Endodermal cell (in vitro differentiated cells): ENCODE measurements at regions not wholly inside any gene's neighbourhood (a gene's known extent, or its start where the extent isn't known, plus 50 kb on each side); places are given as distances from the start of the nearest gene placed in this dataset.

Experiments
- DNase-seq: peaks from one replicate; pipeline ENCODE4 v3.0.0-alpha.2; 2017
- H3K27ac ChIP-seq: 2 replicates; pipeline ENCODE4 v1.5.1; 2013; ENCODE audit warnings: mild to moderate bottlenecking, low read depth, low read length, moderate library complexity
- H3K27me3 ChIP-seq: 2 replicates; pipeline ENCODE4 v1.6.1; 2013; ENCODE audit warnings: mild to moderate bottlenecking, low read length, moderate library complexity; ENCODE audit not compliant: insufficient read depth, control insufficient read depth, poor library complexity, severe bottlenecking
- H3K36me3 ChIP-seq: 2 replicates; pipeline ENCODE4 v1.7.0; 2013; ENCODE audit warnings: mild to moderate bottlenecking, low read length, moderate library complexity; ENCODE audit not compliant: control insufficient read depth, insufficient read depth
- H3K4me1 ChIP-seq: one replicate; pipeline ENCODE4 v1.7.0; 2013; ENCODE audit warnings: low read length; ENCODE audit not compliant: control insufficient read depth, insufficient read depth
- H3K4me3 ChIP-seq: 2 replicates; pipeline ENCODE4 v1.5.1; 2013; ENCODE audit warnings: mild to moderate bottlenecking, low read length, moderate library complexity
- H3K9ac ChIP-seq: 2 replicates; pipeline ENCODE4 v1.6.1; 2013; ENCODE audit warnings: mild to moderate bottlenecking, low read length, moderate library complexity; ENCODE audit not compliant: poor library complexity, severe bottlenecking; ENCODE audit errors: extremely low read depth
- H3K9me3 ChIP-seq: 2 replicates; pipeline ENCODE4 v1.6.1; 2013; ENCODE audit warnings: mild to moderate bottlenecking, low read length, moderate library complexity; ENCODE audit not compliant: control insufficient read depth
- H3K27ac Mint-ChIP-seq: 2 replicates; pipeline ENCODE4 v1.8.0; 2020; ENCODE audit warnings: mixed read lengths
- H3K27me3 Mint-ChIP-seq: 2 replicates; pipeline ENCODE4 v1.8.0; 2021; ENCODE audit warnings: mild to moderate bottlenecking, mixed read lengths; ENCODE audit not compliant: insufficient read depth
- H3K36me3 Mint-ChIP-seq: 2 replicates; pipeline ENCODE4 v1.8.0; 2020; ENCODE audit warnings: low read depth, mixed read lengths
- H3K4me1 Mint-ChIP-seq: 2 replicates; pipeline ENCODE4 v1.8.0; 2020; ENCODE audit warnings: mixed read lengths
- H3K4me3 Mint-ChIP-seq: 2 replicates; pipeline ENCODE4 v1.8.0; 2020; ENCODE audit warnings: mild to moderate bottlenecking, moderate library complexity, mixed read lengths
- H3K9me3 Mint-ChIP-seq: 2 replicates; pipeline ENCODE4 v1.8.0; 2020; ENCODE audit warnings: mild to moderate bottlenecking, mixed read lengths
- CTCF ChIP-seq: fragments of 200-600 bp; sonication (generic); conservative IDR thresholded peaks from 2 replicates; pipeline ENCODE4 v1.5.0; 2021; ENCODE audit warnings: antibody characterized with exemption, mild to moderate bottlenecking
- WGBS, 2 experiments: methylation state at CpG; one replicate each; pipeline versions ENCODE4 v1.1.5 to v1.1.7; 2013; ENCODE audit warnings: missing lambda C conversion rate in 2 of 2, mixed read lengths in 1 of 2; ENCODE audit not compliant: insufficient coverage in 1 of 2, insufficient read length in 1 of 2; 5-methylcytosine and 5-hydroxymethylcytosine counted together

DNA sequence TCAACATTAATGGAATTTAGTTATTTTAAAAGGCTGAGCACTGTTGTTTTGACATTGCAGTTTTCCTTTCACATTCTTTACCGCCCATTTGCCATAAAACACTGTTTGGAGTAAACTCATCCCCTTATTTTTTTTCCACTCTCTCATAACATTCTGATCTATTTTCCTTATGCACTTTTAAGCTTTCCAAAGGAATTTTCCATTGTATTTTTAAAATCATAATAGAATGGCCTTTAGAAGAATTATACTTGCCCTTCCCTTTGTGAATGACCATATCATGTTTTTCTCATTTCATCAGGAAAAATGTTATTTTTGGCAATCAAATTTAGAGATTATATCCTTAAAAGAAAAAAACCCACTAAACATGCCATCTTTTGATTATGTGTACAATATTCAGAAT, 1074.2 kb downstream of the STIM2 start:
- Histone ChIP-seq H3K36me3 (no peaks in the 10 kb centered on the region), H3K4me3 (no peak overlapping the region), H3K9me3 (no peaks in the 10 kb centered on the region), H3K9ac (no peak overlapping the region), H3K27ac (no peak overlapping the region), H3K4me1 (no peaks in the 10 kb centered on the region), H3K27me3 (no peaks in the 10 kb centered on the region)
- no peaks in the 10 kb centered on the region for H3K36me3 Mint-ChIP-seq
- WGBS, 2 experiments = 91 to 94% methylated on average over 1 of the region's 1 CpG
- no peak for TF ChIP-seq CTCF
- no peaks in the 10 kb centered on the region for H3K9me3 Mint-ChIP-seq
- H3K27me3 Mint-ChIP-seq = no peaks in the 10 kb centered on the region
- H3K27ac Mint-ChIP-seq = no peak overlapping the region
- H3K4me3 Mint-ChIP-seq = no peak overlapping the region
- DNase-seq = no peak
- H3K4me1 Mint-ChIP-seq = no peaks in the 10 kb centered on the region

DNA sequence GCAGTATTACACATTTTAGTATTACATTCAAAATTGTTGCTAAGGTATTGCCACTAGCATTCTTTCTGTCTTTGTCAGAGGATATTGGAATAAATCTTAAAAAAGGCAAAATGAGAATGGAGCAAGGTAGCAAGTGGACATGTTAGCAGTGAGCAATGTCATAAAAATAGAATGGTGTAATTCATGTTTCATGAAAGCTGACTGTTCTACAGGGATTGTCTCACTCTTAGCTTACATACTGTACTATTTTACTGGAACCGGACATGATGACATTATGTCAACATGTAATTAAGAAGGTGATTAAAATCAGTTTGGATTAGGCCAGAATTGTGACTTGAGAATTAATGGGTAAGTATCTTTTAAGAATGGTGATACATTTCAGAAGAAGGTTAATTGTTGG, 1086.2 kb downstream of the STIM2 start:
- Mint-ChIP-seq H3K27ac (no peak overlapping the region), H3K36me3 (no peaks in the 10 kb centered on the region), H3K9me3 (no peaks in the 10 kb centered on the region), H3K4me1 (peaks cover 37% of the 10 kb centered on the region), H3K4me3 (no peak overlapping the region), H3K27me3 (peaks cover 12% of the 10 kb centered on the region)
- DNase-seq = no peak
- H3K36me3 ChIP-seq = no peaks in the 10 kb centered on the region
- H3K27me3 ChIP-seq = peaks cover 13% of the 10 kb centered on the region
- no peak for TF ChIP-seq CTCF
- 95% methylated on average over 1 of the region's 1 CpG; no CpG with 5 or more reads in 1 of the 2 experiments for WGBS, 2 experiments
- H3K27ac ChIP-seq = no peak overlapping the region
- no peaks in the 10 kb centered on the region for H3K9me3 ChIP-seq
- H3K4me3 ChIP-seq = no peak overlapping the region
- H3K4me1 ChIP-seq = peaks cover 15% of the 10 kb centered on the region
- no peak overlapping the region for H3K9ac ChIP-seq

DNA sequence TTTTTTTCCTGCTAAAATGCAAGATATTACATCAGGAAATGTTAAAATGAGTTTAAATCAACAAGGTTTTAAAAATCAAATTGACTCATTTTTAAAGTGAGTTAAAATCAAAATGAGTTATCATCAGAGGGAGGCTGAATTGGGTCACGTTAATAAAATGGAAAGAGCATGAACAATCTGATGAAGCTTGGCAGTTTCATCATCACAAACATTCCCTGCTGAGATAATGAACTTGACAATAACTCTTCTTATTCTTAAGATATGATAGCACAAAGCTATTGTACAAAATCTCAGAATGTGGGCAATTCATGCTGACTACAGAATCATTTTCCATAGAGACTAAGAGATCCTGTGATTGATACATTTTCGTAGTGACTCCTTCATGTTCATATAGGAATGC, 1086.7 kb downstream of the STIM2 start:
- no peak overlapping the region for H3K27ac Mint-ChIP-seq
- Histone ChIP-seq H3K4me1 (peaks cover 15% of the 10 kb centered on the region), H3K9me3 (no peaks in the 10 kb centered on the region), H3K9ac (no peak overlapping the region), H3K27me3 (peaks cover 13% of the 10 kb centered on the region), H3K4me3 (no peak overlapping the region), H3K36me3 (no peaks in the 10 kb centered on the region), H3K27ac (no peak overlapping the region)
- H3K36me3 Mint-ChIP-seq = no peaks in the 10 kb centered on the region
- H3K4me3 Mint-ChIP-seq = no peak overlapping the region
- H3K9me3 Mint-ChIP-seq = no peaks in the 10 kb centered on the region
- WGBS, 2 experiments = 85 to 100% methylated on average over 1 to 2 of the region's 2 CpGs
- TF ChIP-seq CTCF = no peak
- H3K4me1 Mint-ChIP-seq = peaks cover 37% of the 10 kb centered on the region
- no peak for DNase-seq
- peaks cover 12% of the 10 kb centered on the region for H3K27me3 Mint-ChIP-seq
